ENCODE measurements at regions not wholly inside any gene's neighbourhood (a gene's known extent, or its start where the extent isn't known, plus 50 kb on each side); places are given as distances from the start of the nearest gene placed in this dataset.

- H3K4me3 ChIP-seq (ENCODE audit: control insufficient read depth, low read depth, low read length) = no peak overlapping the region
- TF ChIP-seq CTCF (IDR thresholded peaks at IDR 0.05; ENCODE audit: control insufficient read depth, insufficient read depth, low read depth, low read length, missing control alignments) = no peak
- DNase-seq (ENCODE audit: low read depth) = no peak
Observed at GRCh38 chr15:29337156-29337959, 67.7 kb upstream of the NSMCE3 start.

- no peak for DNase-seq (ENCODE audit: low read depth)
- no peak for TF ChIP-seq CTCF (IDR thresholded peaks at IDR 0.05; ENCODE audit: control insufficient read depth, insufficient read depth, low read depth, low read length, missing control alignments)
- H3K4me3 ChIP-seq (ENCODE audit: control insufficient read depth, low read depth, low read length) = no peak overlapping the region
Observed at GRCh38 chr15:29334544-29334943, 64.9 kb upstream of the NSMCE3 start.

GRCh38 chr15:29333261-29333660 is 63.6 kb upstream of the NSMCE3 start:
- H3K4me3 ChIP-seq (ENCODE audit: control insufficient read depth, low read depth, low read length) = no peak overlapping the region

GRCh38 chr15:29331669-29332068 is 62.0 kb upstream of the NSMCE3 start:
- no peak overlapping the region for H3K4me3 ChIP-seq (ENCODE audit: control insufficient read depth, low read depth, low read length)
- DNase-seq (ENCODE audit: low read depth) = no peak
- no peak for TF ChIP-seq CTCF (IDR thresholded peaks at IDR 0.05; ENCODE audit: control insufficient read depth, insufficient read depth, low read depth, low read length, missing control alignments)

More at GRCh38 chr15:29333261-29333660, 63.6 kb upstream of the NSMCE3 start:
- DNase-seq (ENCODE audit: low read depth) = no peak
- no peak for TF ChIP-seq CTCF (IDR thresholded peaks at IDR 0.05; ENCODE audit: control insufficient read depth, insufficient read depth, low read depth, low read length, missing control alignments)

- TF ChIP-seq CTCF (IDR thresholded peaks at IDR 0.05; ENCODE audit: control insufficient read depth, insufficient read depth, low read depth, low read length, missing control alignments) = no peak
- no peak for DNase-seq (ENCODE audit: low read depth)
- H3K4me3 ChIP-seq (ENCODE audit: control insufficient read depth, low read depth, low read length) = no peak overlapping the region
Observed at GRCh38 chr15:29331071-29331470, 61.4 kb upstream of the NSMCE3 start.

GRCh38 chr15:29324746-29325145 is 55.1 kb upstream of the NSMCE3 start:
- no peak for TF ChIP-seq CTCF (IDR thresholded peaks at IDR 0.05; ENCODE audit: control insufficient read depth, insufficient read depth, low read depth, low read length, missing control alignments)
- no peak overlapping the region for H3K4me3 ChIP-seq (ENCODE audit: control insufficient read depth, low read depth, low read length)
- no peak for DNase-seq (ENCODE audit: low read depth)
